Mucosa of gallbladder (tissue), 1 donor: ENCODE measurements at regions not wholly inside any gene's neighbourhood (a gene's known extent, or its start where the extent isn't known, plus 50 kb on each side); places are given as distances from the start of the nearest gene placed in this dataset.

ENCODE experiments used
- DNase-seq: peaks from one replicate; pipeline ENCODE4 v3.0.0-alpha.2; 2020; ENCODE audit warnings: low spot score
- donor health status: DM: no; HTN: no; CAD: no.

- DNase-seq, result no peak
These were observed 295.8 kb upstream of the IRX2 start for GRCh38 chr5:3047212-3047774.

- no peak for DNase-seq
These were observed 292.1 kb upstream of the IRX2 start for GRCh38 chr5:3043600-3043999.

GRCh38 chr5:3041001-3041400 is 289.5 kb upstream of the IRX2 start:
- no peak for DNase-seq

GRCh38 chr5:3036041-3036788 is 284.7 kb upstream of the IRX2 start:
- no peak for DNase-seq

GRCh38 chr5:3035452-3035851 is 284.0 kb upstream of the IRX2 start:
- no peak for DNase-seq

GRCh38 chr5:3034881-3035280 is 283.4 kb upstream of the IRX2 start:
- DNase-seq, result no peak

- DNase-seq, result no peak
These were observed 283.0 kb upstream of the IRX2 start for GRCh38 chr5:3034449-3034848.

GRCh38 chr5:3033033-3033755 is 281.7 kb upstream of the IRX2 start:
- no peak for DNase-seq

GRCh38 chr5:3032513-3032912 is 281.0 kb upstream of the IRX2 start:
- DNase-seq, result no peak

- DNase-seq, result no peak
These were observed 280.4 kb upstream of the IRX2 start for GRCh38 chr5:3031733-3032378.

GRCh38 chr5:3030511-3031165 is 279.2 kb upstream of the IRX2 start:
- DNase-seq, result no peak

- DNase-seq, result no peak
These were observed 277.9 kb upstream of the IRX2 start for GRCh38 chr5:3029396-3029795.

- no peak for DNase-seq
These were observed 276.6 kb upstream of the IRX2 start for GRCh38 chr5:3027866-3028635.

- no peak for DNase-seq
These were observed 275.8 kb upstream of the IRX2 start for GRCh38 chr5:3027185-3027865.

- DNase-seq, result no peak
These were observed 275.2 kb upstream of the IRX2 start for GRCh38 chr5:3026651-3027050.

GRCh38 chr5:3026099-3026498 is 274.6 kb upstream of the IRX2 start:
- no peak for DNase-seq

GRCh38 chr5:3025392-3025791 is 273.9 kb upstream of the IRX2 start:
- DNase-seq, result no peak

GRCh38 chr5:3024976-3025375 is 273.5 kb upstream of the IRX2 start:
- no peak for DNase-seq

GRCh38 chr5:3024554-3024953 is 273.1 kb upstream of the IRX2 start:
- no peak for DNase-seq

GRCh38 chr5:3024126-3024525 is 272.6 kb upstream of the IRX2 start:
- no peak for DNase-seq

- DNase-seq, result no peak
These were observed 272.2 kb upstream of the IRX2 start for GRCh38 chr5:3023656-3024055.
